NCI-H2081 (cell line): ENCODE measurements at regions not wholly inside any gene's neighbourhood (a gene's known extent, or its start where the extent isn't known, plus 50 kb on each side); places are given as distances from the start of the nearest gene placed in this dataset.
"Not testable (repeated sequence)": the region's sequence is repeated elsewhere in the genome, so short reads cannot be mapped to it uniquely, and the experiment has no call there.

Experiments
- DNase-seq, 2 experiments: peaks; one replicate each; lab custom pipeline; 2025; lab: John Stamatoyannopoulos, UW

DNA sequence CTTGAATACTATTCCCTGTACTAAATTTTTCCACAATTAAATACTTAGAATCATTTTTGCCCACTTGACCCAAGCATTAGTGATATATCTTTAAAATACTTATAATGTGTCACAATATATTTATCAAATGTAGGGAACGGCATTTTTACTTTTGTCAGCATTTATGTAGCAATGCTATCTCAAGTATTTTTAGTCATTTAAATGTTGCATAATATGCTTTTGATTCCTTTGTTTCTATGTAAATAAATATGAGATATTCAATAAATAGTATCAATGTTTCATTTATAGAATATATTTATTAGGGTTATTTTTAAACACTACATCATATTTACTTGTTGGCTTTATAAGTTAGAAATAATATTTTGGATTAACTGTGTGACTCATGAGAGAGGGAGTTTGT, 199.7 kb upstream of the WSB1 start:
- DNase-seq: not testable (repeated sequence)

GRCh38 chr17:27095821-27096220, 198.1 kb upstream of the WSB1 start:
- DNase-seq: not testable (repeated sequence)

GRCh38 chr17:27099266-27099665, 194.6 kb upstream of the WSB1 start:
- DNase-seq: not testable (repeated sequence)

DNA sequence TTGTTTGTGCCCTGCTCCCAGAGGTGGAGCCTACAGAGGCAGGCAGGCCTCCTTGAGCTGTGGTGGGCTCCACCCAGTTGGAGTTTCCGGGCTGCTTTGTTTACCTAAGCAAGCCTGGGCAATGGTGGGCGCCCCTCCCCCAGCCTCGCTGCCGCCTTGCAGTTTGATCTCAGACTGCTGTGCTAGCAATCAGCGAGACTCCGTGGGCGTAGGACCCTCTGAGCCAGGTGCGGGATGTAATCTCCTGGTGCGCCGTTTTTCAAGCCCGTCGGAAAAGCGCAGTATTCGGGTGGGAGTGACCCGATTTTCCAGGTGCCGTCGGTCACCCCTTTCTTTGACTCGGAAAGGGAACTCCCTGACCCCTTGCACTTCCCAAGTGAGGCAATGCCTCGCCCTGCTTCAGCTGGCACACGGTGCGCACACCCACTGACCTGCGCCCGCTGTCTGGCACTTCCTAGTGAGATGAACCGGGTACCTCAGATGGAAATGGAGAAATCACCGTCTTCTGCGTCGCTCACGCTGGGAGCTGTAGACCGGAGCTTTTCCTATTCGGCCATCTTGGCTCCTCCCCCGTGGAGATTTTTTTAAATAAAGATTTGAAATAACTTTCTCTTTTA, 189.2 kb upstream of the WSB1 start:
- not testable (repeated sequence) for DNase-seq

- DNase-seq: no peak
Observed at GRCh38 chr17:27105636-27106035, 188.3 kb upstream of the WSB1 start.

GRCh38 chr17:27106347-27106981, 187.4 kb upstream of the WSB1 start:
- DNase-seq: no peak

DNA sequence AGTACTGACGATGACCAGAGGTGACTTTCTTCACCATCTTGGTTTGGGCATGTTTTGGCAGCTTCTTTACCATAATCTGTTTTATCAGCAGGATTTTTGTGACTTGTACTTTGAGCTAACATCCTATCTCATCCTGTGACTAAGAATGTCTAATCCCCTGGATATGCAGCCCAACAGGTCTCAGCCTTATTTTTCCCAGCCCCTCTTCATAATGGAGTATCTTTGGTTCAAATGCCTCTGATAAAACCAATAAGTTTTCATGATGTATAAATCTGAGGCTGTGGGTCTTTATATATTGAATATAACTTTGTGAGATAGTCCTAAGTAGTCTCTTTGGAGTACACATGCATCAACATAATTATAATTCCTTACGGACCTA, 186.9 kb upstream of the WSB1 start:
- no peak for DNase-seq

DNA sequence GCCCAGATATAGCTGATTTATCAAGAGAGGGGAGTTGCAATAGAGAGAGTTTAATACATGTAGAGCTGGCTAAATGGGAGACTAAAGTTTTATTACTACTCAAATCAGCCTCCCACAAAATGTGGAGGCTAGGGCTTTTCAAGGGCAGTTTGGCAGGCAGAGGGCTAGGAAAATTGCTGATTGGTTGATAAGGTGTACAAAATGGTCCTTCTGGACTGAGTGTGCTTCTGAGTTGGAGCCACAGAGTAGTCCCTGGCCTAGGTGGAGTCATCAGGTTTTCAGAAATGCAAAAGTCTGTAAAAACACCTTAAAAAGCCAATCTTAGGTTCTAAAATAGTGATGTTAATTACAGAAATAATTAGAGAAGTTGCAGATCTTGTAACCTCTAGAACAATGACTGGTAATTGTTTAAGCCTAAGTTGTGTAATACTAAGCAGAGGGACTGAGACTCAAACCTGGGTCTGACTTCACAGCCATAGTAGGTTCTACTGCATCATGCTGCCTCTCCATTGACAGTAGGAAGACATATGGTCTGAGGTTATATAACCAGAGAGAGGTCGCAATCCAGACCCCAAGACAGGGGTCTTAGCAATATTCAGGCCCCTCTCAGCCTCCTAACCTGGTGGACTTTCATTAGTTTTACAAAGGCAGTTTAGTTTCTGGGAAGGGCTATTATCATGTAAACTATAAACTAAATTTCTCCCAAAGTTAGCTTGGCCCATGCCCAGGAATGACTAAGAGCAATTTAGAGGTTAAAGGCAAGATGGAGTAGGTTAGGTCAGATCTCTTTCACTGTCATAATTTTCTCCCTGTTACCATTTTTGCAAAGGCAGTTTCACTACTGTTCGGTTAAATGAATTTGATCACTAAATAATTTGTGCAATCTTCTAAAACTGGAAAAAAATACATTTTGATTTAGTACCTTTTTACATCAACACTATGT, 186.3 kb upstream of the WSB1 start:
- not testable (repeated sequence) for DNase-seq

DNA sequence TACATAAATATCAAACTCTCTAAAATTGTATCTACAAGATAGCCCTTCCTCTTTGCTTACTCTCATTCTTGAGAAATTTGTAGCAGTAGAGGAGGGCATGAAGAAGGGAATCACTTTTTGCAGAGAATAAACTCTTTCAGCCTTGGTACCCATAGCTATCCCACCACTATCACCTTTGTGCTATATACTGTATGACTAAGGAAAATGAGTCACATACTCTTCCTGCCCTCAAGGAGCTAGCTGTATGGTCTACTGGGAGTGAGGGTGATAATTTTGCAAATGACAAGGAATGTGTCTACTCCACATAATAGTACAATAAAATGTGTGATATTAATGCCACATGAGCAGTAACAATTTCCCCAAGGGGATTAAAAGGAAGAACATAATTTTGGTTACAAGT, 184.6 kb upstream of the WSB1 start:
- DNase-seq: no peak

GRCh38 chr17:27153005-27153404, 140.9 kb upstream of the WSB1 start:
- no peak for DNase-seq

DNA sequence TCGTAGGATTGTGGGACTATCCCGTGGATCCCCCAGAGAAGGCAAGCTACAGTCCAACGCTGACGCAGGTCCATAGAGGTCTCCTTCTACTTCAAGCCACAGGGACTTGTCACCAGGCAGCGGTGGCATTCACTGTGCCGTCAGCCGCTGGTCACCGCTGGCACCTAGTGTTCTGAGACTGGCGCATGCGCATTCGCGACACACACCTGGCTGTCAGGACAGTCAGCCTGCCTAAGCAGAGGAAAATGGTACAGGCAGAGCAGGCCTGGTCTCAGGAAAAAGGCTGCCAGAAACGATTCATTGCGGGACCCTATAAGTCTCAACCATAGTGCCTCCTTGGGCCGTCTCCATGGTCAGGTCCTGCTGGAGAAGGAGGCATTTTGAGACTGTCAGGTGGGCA, 138.0 kb upstream of the WSB1 start:
- no peak for DNase-seq

DNA sequence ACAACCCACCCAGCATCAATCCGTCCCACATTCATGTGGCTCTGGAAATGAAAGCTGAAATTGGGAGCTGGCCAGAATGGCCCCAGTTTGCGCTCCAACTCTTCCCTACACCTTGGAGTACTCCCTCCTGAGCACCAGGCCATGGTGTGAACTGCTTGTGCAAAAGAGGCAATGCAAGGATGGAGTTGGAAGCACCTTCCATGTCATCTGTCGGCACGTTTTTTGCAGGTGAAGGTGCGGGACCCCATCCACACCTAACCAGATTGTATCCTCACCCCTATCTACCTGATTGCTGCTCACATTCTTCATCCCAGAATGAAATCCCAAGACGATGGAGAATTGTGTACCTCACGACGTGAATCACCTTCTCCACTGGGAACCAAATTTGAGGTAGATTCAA, 136.6 kb upstream of the WSB1 start:
- DNase-seq: no peak

DNA sequence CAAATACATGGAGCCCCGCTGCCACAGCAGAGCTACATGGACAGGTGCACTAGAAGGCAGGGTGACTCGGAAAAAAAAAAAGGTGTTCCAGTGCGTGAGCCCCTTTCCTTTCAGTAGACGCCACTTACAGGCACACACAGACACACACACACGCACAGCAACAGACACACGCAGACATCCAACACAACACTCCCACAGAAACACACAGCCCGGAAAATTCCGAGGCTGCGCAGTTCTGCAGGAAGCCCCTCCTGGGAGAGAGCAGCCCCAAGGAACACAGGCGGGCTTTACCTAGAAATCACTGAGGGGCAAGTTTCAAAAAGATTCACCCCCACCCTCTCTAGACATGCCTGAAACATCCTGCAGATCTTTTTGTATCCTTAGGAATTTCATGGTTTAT, 136.0 kb upstream of the WSB1 start:
- DNase-seq: no peak

GRCh38 chr17:27158382-27158781, 135.5 kb upstream of the WSB1 start:
- no peak for DNase-seq

- DNase-seq: no peak
Observed at GRCh38 chr17:27180322-27180721, 113.6 kb upstream of the WSB1 start.

DNA sequence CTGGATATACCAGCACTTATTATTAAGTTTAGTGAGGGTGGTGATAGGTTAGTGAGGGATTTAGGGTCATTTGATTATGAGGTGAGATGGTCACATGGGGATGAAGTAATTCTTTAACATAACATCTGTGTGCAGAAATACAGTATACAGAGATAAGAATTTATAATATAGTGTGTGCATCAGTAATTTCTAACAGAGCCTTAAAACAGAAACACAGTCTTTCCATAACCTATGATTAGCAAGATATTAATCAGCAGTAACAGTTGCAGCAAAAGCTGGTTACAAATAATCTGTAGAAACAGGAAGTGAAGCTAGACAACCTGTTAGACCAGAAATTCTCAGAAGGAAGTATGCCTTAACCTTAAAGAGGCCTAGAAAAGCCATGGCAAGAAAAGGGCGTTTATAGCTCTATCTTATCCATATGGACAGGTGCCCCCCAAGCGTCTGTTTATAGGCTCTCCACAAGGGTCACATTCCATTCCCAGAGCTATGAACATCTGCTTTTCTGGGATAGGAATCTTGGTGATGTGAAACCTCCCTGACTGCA, 112.5 kb upstream of the WSB1 start:
- not testable (repeated sequence) for DNase-seq

DNA sequence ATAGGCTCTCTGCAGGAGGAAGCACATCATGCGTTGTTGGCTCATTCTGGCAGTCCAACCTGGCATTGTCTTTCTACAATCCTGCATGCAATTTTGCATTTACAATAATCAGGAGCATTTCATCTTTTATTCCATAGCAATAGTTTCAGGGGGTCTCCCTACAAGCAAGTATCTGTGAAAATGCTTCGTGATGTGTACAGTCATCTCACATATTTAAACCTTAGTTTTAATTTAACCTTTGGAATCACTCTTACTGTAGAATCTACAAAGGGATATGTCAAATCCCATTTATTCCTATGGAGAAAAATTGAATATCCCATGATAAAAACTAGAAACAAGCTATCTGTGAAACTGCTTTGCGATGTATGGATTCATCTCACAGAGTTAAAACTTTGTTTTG, 112.0 kb upstream of the WSB1 start:
- no peak for DNase-seq

- DNase-seq: not testable (repeated sequence)
Observed at GRCh38 chr17:27197505-27197904, 96.4 kb upstream of the WSB1 start.

DNA sequence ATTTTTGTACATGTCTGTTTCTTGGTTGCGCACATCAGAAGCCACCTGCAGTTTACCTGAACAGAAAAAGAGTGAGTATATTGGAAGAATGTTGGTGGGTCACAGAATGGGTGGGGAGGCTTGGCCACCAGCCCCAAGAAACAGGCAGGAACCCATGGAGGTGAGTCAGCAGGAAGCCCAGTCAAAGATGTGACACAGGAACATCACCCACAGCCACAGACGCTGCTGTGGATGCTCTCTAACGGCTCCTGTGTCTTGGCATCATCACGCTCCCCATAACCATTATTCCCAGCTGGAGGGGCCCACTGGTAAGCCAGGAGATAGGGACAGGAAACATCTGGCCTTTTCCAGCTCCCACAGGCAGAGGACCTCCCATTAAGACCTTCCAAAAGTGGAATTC, 94.0 kb upstream of the WSB1 start:
- DNase-seq: no peak

- DNase-seq: no peak
Observed at GRCh38 chr17:27200476-27200875, 93.4 kb upstream of the WSB1 start.

GRCh38 chr17:27203241-27203640, 90.7 kb upstream of the WSB1 start:
- no peak for DNase-seq

GRCh38 chr17:27206447-27206846, 87.5 kb upstream of the WSB1 start:
- no peak for DNase-seq

GRCh38 chr17:27207073-27207513, 86.8 kb upstream of the WSB1 start:
- DNase-seq: no peak
